GM18858 (cell line): ENCODE measurements at regions not wholly inside any gene's neighbourhood (a gene's known extent, or its start where the extent isn't known, plus 50 kb on each side); places are given as distances from the start of the nearest gene placed in this dataset.
"Not testable (repeated sequence)": the region's sequence is repeated elsewhere in the genome, so short reads cannot be mapped to it uniquely, and the experiment has no call there.

ENCODE experiments used
- ATAC-seq: cut with Tn5 transposase; IDR thresholded peaks from one replicate; pipeline ENCODE4 v1.9.1; 2021; ENCODE audit not compliant: unreplicated experiment

- no peak for ATAC-seq
Observed at GRCh38 chr2:142758973-142759372, 118.5 kb upstream of the KYNU start.

DNA sequence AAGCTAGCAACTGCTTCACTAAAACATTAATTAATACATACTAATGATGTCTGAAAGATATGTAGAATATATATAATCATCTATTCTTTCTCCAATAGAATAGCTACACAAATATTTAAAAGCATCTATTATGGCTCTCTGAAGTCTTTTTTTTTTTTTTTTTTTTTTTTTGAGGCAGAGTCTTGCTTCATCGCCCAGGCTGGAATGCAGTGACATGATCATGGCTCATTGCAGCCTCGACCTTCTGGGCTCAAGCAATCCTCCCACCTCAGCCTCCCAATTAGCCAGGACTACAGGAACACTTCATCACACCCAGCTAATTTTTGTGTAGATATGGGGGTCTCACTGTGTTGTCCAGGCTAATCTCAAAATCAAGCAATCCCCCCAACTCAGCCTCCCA is 120.4 kb upstream of the KYNU start:
- ATAC-seq = no peak

GRCh38 chr2:142756430-142756829 is 121.0 kb upstream of the KYNU start:
- no peak for ATAC-seq

DNA sequence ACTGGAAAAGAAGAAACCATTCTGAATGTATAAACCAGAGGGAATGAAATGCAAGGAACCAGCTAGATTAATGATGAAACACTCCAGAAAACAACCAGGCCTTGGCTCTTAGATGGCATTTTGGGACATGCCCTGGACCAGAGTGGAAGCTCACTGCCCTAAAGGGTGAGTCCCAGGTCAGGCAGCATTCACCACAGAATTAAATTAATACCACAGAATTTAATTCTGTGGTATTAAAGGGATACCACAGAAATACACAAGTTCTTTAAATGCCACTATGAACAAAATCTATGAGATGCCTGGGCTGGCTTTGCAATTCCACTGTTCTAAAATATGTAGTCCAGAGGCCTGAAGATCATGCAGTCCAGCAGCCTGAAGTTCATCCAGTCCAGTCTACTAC is 122.3 kb upstream of the KYNU start:
- no peak for ATAC-seq

DNA sequence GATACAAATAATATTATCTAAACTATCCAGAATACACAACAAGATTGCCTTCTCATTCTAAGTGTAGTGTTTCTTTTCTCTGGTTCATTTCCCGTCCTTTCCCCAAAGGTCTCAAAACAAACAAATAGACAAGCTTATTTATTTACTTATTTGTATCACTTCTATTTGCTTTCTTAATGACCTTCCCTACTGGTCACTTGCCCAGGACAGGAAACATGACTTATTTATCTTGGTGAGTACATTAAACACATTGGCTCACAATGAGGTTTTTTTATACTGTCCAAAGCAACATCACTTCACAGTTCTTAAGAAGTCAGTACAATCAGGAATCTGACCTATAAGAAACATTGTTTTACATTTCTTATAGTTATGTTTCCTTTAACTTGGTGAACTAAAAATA is 123.3 kb upstream of the KYNU start:
- ATAC-seq = no peak

GRCh38 chr2:142750858-142751257 is 126.6 kb upstream of the KYNU start:
- no peak for ATAC-seq

GRCh38 chr2:142748559-142749099 is 128.8 kb upstream of the KYNU start:
- ATAC-seq = no peak

GRCh38 chr2:142745691-142746090 is 131.8 kb upstream of the KYNU start:
- no peak for ATAC-seq

GRCh38 chr2:142742371-142743214 is 134.9 kb upstream of the KYNU start:
- no peak for ATAC-seq

GRCh38 chr2:142741764-142742269 is 135.6 kb upstream of the KYNU start:
- peak; percentile 71 for ATAC-seq

DNA sequence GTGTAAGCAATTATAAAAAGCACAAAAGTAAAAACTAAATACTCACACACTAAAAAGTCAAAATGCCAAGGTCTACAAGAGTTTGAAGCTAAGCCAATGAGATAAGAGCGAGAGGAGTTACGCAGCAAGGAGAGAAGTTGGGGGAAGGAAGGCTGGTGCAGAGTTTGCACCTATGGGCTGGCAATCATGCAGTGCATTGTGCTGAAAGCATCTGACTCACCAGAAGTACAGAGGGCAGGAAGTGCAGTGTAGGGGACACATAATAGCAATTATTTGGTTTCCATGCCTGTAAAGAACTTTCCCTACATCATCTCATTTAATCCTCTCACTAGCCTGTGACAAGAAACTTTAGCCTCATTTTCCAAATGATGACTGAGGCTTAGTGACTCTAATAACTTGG is 142.7 kb upstream of the KYNU start:
- no peak for ATAC-seq

DNA sequence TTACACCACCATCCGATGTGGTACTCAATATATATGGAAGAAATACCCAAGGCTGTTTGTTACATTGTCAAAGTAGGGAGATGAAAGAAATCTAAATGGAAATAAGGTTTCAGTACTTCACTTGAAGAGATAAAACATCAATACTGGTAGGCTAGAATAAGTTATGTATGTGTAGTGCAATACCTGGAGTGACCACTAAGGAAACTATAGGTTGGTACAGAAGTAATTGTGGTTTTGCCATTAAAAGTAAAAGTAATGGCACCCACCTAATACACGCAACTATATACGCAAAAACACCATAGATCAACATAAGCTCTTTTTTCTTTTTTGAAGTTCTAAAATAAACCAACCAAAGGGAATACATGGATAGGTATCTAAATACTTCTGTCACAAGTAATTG is 143.2 kb upstream of the KYNU start:
- no peak for ATAC-seq

DNA sequence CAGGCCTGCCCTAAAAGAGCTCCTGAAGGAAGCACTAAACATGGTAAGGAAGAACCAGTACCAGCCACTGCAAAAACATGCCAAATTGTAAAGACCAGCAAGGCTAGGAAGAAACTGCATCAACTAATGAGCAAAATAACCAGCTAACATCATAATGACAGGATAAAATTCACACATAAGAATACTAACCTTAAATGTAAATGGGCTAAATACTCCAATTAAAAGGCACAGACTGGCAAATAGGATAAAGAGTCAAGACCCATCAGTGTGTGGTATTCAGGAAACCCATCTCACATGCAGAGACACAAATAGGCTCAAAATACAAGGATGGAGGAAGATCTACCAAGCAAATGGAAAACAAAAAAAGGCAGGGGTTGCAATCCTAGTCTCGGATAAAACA is 147.7 kb upstream of the KYNU start:
- not testable (repeated sequence) for ATAC-seq

GRCh38 chr2:142727821-142728478 is 149.5 kb upstream of the KYNU start:
- ATAC-seq = not testable (repeated sequence)

DNA sequence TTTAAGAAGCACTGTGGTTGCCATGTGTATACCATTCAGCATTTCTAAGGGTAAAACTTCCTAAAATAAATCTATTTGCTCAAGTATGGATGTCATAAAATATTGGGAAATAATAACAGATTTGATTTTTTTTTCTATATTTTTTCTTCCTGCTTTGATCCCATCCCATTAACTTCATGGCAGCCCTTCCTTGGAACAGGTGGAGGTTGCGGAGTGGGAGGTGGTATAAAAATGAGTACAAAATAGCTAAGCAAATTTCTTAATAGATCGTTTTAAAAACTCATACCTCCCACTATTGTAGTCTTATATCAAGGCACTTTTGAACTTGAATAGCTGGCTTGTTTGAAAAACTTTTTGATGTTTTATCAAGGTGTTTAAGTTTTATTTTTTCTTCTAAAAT is 152.1 kb upstream of the KYNU start:
- no peak for ATAC-seq

GRCh38 chr2:142724713-142725349 is 152.6 kb upstream of the KYNU start:
- peak; percentile 34 for ATAC-seq

DNA sequence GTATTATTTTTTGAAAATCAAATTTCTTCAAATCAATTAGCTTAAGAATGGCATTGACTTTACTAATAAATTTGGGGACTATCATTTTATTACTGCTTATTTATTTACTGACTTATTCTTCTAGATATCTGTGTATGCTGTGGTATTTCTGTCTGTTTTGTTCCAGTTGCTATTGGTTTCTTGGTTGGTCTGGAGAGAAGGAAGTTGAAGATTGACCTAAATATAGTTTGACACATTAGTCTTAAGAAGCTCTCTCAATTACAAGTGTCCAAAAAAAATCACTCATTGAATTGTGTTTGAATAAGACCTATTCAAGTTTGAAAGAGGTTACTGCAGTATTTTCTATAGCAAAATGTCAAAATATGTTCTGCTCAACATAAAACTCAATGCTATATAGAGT is 153.3 kb upstream of the KYNU start:
- ATAC-seq = peak; percentile 33

DNA sequence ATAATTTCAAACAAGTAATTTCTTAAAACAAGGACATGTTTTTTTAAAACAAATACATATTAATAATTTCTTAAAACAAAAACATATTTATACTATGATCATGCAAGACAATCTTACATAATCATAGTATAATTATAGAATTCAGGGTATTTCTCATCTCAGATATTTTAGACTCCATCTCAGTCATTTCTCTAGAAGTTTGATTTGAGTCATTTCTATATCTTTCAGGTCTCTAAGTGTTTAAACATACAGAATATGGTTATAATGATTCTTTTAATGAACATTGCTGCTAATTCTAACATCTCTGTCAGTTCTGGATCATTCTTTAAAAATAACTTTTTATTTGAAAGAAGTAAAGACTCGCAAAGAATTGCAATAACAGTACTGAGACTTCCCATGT is 154.2 kb upstream of the KYNU start:
- ATAC-seq = peak; percentile 51

GRCh38 chr2:142722569-142722968 is 154.9 kb upstream of the KYNU start:
- no peak for ATAC-seq

DNA sequence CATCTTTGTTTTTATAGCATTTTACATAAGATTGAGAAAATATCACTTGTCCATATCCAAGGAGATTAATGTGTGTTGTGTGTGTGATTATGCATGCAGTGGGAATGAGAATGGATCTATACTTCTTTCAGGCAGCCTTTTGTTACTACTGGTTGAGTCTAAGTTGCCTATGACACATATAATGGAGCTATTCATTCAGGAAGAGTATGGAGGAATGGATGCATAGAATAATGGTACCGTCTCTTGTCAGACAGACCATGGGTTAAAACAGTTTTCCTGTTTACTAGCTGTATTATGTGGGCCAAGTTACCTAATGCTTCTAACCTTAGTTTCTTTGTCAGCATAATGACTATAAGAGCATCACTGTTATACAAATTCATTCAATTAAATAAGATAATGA is 155.4 kb upstream of the KYNU start:
- ATAC-seq = no peak

DNA sequence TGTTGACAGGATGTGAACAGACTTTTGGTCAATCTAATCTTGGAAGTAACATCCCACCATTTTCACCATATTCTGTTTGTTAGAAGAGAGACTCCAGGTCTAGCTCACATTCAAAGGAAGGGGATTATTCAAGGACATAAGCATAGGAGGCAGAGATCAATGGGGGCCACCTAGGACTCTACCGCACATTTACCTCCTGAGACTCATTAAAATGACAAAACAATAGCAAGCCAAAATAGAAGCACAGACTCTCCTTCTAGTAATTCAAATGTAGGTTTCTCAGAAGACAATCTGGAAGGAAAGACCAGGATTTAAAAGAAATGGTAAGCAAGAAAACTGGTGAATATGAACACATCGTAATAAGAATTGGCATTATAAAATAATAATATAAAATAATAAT is 156.4 kb upstream of the KYNU start:
- no peak for ATAC-seq
